NCI-H2081 (cell line): ENCODE measurements at regions not wholly inside any gene's neighbourhood (a gene's known extent, or its start where the extent isn't known, plus 50 kb on each side); places are given as distances from the start of the nearest gene placed in this dataset.

ENCODE experiments used
- DNase-seq, 2 experiments: peaks; one replicate each; lab custom pipeline; 2025; lab: John Stamatoyannopoulos, UW

GRCh38 chr20:63056236-63057170 is 49.7 kb upstream of the BHLHE23 start:
- DNase-seq, result peak in 1 of 2 experiments; percentile 29
